ENCODE measurements at regions not wholly inside any gene's neighbourhood (a gene's known extent, or its start where the extent isn't known, plus 50 kb on each side); places are given as distances from the start of the nearest gene placed in this dataset.
"Not testable (repeated sequence)": the region's sequence is repeated elsewhere in the genome, so short reads cannot be mapped to it uniquely, and the experiment has no call there.

DNA sequence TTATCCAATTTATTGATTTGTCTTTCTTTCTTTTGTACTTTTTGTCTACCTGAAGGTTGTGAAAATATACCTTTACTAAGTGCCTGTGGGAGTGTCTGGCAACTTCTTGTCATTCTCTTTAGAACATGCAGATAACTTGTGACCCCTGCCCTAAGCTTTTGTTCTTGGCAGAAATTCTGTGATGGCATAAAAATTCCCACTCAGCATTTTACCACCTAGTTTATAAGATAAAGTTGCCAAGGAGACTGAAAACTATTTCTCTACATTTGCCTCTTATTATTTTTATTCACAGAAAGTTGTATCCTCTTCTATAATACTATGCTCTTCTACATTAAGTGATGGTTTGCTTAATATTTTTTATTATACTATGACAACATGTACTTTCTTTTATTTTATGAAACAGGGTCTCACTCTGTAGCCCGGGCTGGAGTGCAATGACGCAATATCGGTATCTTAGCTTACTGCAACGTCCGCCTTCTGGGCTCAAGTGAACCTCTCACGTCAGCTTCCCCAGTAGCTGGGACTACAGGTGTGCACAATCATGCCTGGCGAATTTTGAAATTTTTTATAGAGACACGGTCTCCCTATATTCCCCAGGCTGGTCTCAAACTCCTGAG, 683.5 kb downstream of the ANKRD7 start:
- TF ChIP-seq SPI1 (IDR thresholded peaks at IDR 0.05; ENCODE audit: borderline replicate concordance, low read depth) (no peak), CTCF (IDR thresholded peaks at IDR 0.05; ENCODE audit: insufficient read depth, low read length) (no peak), REST (IDR thresholded peaks at IDR 0.05; ENCODE audit: insufficient replicate concordance, low read depth) (no peak), POLR2AphosphoS5 (IDR thresholded peaks at IDR 0.05; ENCODE audit: low read depth) (no peak)
- Histone ChIP-seq H3K27me3 (ENCODE audit: insufficient read depth, poor library complexity, severe bottlenecking) (no peaks in the 10 kb centered on the region), H3K27ac (replicated peaks) (no peak overlapping the region), H3K4me3 (replicated peaks; ENCODE audit: insufficient read depth, low read length) (no peak overlapping the region)
- DNase-seq (ENCODE audit: low read depth in 1 of 2, low spot score in 1 of 2) = no peak

GRCh38 chr7:118916120-118916519, 691.6 kb downstream of the ANKRD7 start:
- not testable (repeated sequence) for H3K27ac ChIP-seq (replicated peaks); H3K27me3 ChIP-seq (ENCODE audit: insufficient read depth, poor library complexity, severe bottlenecking); H3K4me3 ChIP-seq (replicated peaks; ENCODE audit: insufficient read depth, low read length); DNase-seq (ENCODE audit: low read depth in 1 of 2, low spot score in 1 of 2)

DNA sequence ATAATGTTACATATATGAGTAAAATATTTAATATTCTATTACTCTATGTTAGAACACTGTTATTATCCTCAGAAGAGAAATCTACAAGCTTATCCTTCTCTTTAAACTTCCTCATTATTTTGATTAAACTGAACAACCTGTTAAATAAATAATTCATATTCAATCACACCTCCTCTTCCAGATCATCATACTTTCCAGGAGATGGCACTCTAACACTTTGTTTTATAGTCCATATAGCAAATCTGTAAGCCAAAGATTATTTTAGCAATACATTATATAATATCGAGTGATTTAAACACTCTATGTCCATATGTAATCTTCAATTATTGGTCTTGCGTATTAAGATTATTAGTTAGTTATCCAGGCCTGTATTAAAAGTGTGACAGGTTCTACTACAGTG, 694.1 kb downstream of the ANKRD7 start:
- TF ChIP-seq GABPA (IDR thresholded peaks at IDR 0.05; ENCODE audit: low read depth) (no peak), CTCF (IDR thresholded peaks at IDR 0.05; ENCODE audit: insufficient read depth, low read length) (no peak), POLR2AphosphoS5 (IDR thresholded peaks at IDR 0.05; ENCODE audit: low read depth) (no peak), REST (IDR thresholded peaks at IDR 0.05; ENCODE audit: insufficient replicate concordance, low read depth) (no peak), SPI1 (IDR thresholded peaks at IDR 0.05; ENCODE audit: borderline replicate concordance, low read depth) (no peak)
- no peaks in the 10 kb centered on the region for H3K27me3 ChIP-seq (ENCODE audit: insufficient read depth, poor library complexity, severe bottlenecking)
- DNase-seq (ENCODE audit: low read depth in 1 of 2, low spot score in 1 of 2) = no peak
- H3K4me3 ChIP-seq (replicated peaks; ENCODE audit: insufficient read depth, low read length) = no peak overlapping the region
- H3K27ac ChIP-seq (replicated peaks) = no peak overlapping the region

DNA sequence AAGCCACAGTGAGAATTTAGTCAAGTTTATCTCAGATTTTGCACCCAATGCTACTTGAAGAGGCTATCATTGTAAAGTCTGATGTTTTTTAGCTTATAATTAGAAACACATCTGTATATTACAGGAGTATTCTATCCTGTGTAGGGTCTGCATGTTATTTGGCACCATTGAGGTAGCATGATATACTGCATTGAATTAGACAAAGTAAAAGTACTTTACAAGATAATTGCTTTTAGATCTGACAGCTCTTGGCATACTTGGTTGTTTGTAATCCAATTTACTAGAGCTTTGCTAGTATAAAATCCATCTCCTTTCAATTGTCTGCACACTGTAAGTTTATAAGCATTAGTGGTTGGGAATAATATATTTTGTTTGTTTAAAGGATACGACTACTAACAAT, 714.3 kb downstream of the ANKRD7 start:
- TF ChIP-seq REST (IDR thresholded peaks at IDR 0.05; ENCODE audit: insufficient replicate concordance, low read depth) (no peak), CTCF (IDR thresholded peaks at IDR 0.05; ENCODE audit: insufficient read depth, low read length) (no peak), SPI1 (IDR thresholded peaks at IDR 0.05; ENCODE audit: borderline replicate concordance, low read depth) (no peak), GABPA (IDR thresholded peaks at IDR 0.05; ENCODE audit: low read depth) (no peak), POLR2AphosphoS5 (IDR thresholded peaks at IDR 0.05; ENCODE audit: low read depth) (no peak)
- H3K27me3 ChIP-seq (ENCODE audit: insufficient read depth, poor library complexity, severe bottlenecking) = no peaks in the 10 kb centered on the region
- H3K27ac ChIP-seq (replicated peaks) = no peak overlapping the region
- DNase-seq (ENCODE audit: low read depth in 1 of 2, low spot score in 1 of 2) = no peak
- H3K4me3 ChIP-seq (replicated peaks; ENCODE audit: insufficient read depth, low read length) = no peak overlapping the region
